Retinal pigment epithelial cell (primary cell): ENCODE measurements at regions not wholly inside any gene's neighbourhood (a gene's known extent, or its start where the extent isn't known, plus 50 kb on each side); places are given as distances from the start of the nearest gene placed in this dataset.
"Not testable (repeated sequence)": the region's sequence is repeated elsewhere in the genome, so short reads cannot be mapped to it uniquely, and the experiment has no call there.

Experiments
- DNase-seq: peaks from one replicate; pipeline ENCODE4 v3.0.0-alpha.2; 2010; ENCODE audit warnings: low read depth
- H3K4me3 ChIP-seq: 2 replicates; pipeline ENCODE4 v1.5.1; 2011; ENCODE audit warnings: mild to moderate bottlenecking, low read length, control low read depth, moderate library complexity
- CTCF ChIP-seq: conservative IDR thresholded peaks from 2 replicates; pipeline ENCODE4 v1.5.1; 2011; ENCODE audit warnings: low read depth, low read length, control low read depth, inconsistent platforms

- no peak for TF ChIP-seq CTCF
- H3K4me3 ChIP-seq, result no peak overlapping the region
- DNase-seq, result no peak
Measured at GRCh38 chrX:16067886-16068515, 55.4 kb upstream of the GRPR start.

GRCh38 chrX:16063921-16064320 lies 59.4 kb upstream of the GRPR start:
- no peak for TF ChIP-seq CTCF
- H3K4me3 ChIP-seq, result no peak overlapping the region
- no peak for DNase-seq

GRCh38 chrX:16063141-16063540 lies 60.2 kb upstream of the GRPR start:
- H3K4me3 ChIP-seq, result no peak overlapping the region
- no peak for DNase-seq
- no peak for TF ChIP-seq CTCF

- H3K4me3 ChIP-seq, result no peak overlapping the region
- TF ChIP-seq CTCF, result no peak
- DNase-seq, result no peak
Measured at GRCh38 chrX:16061296-16061695, 62.1 kb upstream of the GRPR start.

GRCh38 chrX:16060252-16060651 lies 63.1 kb upstream of the GRPR start:
- no peak overlapping the region for H3K4me3 ChIP-seq
- DNase-seq, result no peak
- no peak for TF ChIP-seq CTCF

- H3K4me3 ChIP-seq, DNase-seq: not testable (repeated sequence)
Measured at GRCh38 chrX:16049126-16049525, 74.2 kb upstream of the GRPR start.

GRCh38 chrX:16042980-16043379 lies 80.4 kb upstream of the GRPR start:
- H3K4me3 ChIP-seq, result no peak overlapping the region
- no peak for TF ChIP-seq CTCF
- no peak for DNase-seq

- DNase-seq, result no peak
- no peak for TF ChIP-seq CTCF
- H3K4me3 ChIP-seq, result no peak overlapping the region
Measured at GRCh38 chrX:16039834-16040233, 83.5 kb upstream of the GRPR start.
